ENCODE measurements at regions not wholly inside any gene's neighbourhood (a gene's known extent, or its start where the extent isn't known, plus 50 kb on each side); places are given as distances from the start of the nearest gene placed in this dataset.
"Not testable (repeated sequence)": the region's sequence is repeated elsewhere in the genome, so short reads cannot be mapped to it uniquely, and the experiment has no call there.

DNA sequence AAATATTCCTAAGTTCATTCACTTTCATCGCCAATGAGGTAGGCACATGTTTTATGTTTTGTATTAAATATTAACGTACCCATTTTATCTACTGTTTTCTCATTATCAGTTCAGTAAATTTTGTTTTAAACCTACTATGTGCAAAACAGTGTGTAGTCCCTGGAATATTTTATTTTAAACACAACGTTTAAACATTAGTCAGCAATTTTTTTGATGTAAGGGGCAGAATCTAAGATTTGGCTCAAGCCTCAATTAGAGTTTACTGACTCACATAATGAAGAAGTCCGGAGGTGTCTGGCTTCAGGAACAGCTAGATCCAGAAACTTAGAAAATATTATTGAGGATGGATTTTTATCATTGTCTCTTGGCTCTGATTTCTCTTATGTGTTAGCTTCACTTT lies 267.5 kb downstream of the C12orf75 start:
- Histone ChIP-seq H3K27me3 (ENCODE audit: control insufficient read depth, insufficient read depth, low read length) (no peaks in the 10 kb centered on the region), H3K4me3 (ENCODE audit: low read depth, low read length) (no peak overlapping the region), H3K36me3 (ENCODE audit: control insufficient read depth, insufficient read depth, low read length) (no peaks in the 10 kb centered on the region)
- TF ChIP-seq, protein P1, sequence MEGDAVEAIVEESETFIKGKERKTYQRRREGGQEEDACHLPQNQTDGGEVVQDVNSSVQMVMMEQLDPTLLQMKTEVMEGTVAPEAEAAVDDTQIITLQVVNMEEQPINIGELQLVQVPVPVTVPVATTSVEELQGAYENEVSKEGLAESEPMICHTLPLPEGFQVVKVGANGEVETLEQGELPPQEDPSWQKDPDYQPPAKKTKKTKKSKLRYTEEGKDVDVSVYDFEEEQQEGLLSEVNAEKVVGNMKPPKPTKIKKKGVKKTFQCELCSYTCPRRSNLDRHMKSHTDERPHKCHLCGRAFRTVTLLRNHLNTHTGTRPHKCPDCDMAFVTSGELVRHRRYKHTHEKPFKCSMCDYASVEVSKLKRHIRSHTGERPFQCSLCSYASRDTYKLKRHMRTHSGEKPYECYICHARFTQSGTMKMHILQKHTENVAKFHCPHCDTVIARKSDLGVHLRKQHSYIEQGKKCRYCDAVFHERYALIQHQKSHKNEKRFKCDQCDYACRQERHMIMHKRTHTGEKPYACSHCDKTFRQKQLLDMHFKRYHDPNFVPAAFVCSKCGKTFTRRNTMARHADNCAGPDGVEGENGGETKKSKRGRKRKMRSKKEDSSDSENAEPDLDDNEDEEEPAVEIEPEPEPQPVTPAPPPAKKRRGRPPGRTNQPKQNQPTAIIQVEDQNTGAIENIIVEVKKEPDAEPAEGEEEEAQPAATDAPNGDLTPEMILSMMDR (IDR thresholded peaks at IDR 0.05; ENCODE audit: insufficient read depth, low read length, poor library complexity, severe bottlenecking) = no peak
- no peak for DNase-seq (ENCODE audit: low read depth)

DNA sequence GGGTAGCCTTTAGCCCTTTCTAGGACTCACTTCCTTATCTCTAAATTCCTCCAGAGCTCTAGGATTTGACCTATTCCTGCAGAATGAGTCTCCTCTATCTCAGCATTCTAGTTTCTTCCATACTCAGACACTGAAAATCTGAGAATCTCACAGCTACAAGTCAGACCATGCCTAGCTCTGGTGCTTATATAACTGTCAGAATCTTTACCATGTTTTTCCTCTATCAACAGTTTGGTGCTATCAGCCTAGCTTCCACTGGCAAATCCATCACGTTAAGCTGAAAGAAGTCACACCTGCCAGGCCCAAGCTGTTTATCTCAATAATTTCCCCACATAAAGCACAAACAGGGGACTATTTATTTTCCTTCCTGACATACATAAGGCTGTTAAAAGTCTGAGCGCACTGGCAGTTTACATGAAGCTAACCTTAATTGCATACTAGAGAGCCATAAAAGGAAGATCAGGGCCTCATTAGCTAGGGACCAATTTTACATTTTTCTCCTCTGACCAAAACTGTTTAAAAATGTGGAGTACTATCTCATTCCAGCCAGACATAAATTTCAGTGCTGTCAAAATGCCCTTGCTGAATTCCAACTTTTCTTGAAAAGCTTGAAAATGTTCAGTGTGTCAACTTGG lies 270.5 kb downstream of the C12orf75 start:
- TF ChIP-seq, protein P1 (IDR thresholded peaks at IDR 0.05; ENCODE audit: insufficient read depth, low read length, poor library complexity, severe bottlenecking) = no peak
- Histone ChIP-seq H3K27me3 (ENCODE audit: control insufficient read depth, insufficient read depth, low read length) (no peaks in the 10 kb centered on the region), H3K36me3 (ENCODE audit: control insufficient read depth, insufficient read depth, low read length) (no peaks in the 10 kb centered on the region), H3K4me3 (ENCODE audit: low read depth, low read length) (no peak overlapping the region)
- DNase-seq (ENCODE audit: low read depth) = no peak

DNA sequence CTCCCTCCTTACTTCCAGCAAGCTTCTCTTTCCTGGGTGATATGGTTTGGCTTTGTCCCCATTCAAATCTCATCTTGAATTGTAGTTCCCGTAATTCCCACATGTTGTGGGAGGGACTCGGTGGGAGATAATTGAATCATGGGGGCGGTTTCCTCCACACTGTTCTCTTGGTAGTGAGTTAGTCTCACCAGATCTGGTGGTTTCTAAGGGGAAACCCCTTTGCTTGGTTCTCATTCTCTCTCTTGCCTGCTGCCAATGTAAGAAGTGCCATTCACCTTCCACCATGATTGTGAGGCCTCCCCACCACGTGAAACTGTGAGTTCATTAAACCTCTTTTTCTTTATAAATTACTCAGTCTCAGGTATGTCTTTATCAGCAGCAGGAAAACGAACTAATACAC lies 271.8 kb downstream of the C12orf75 start:
- not testable (repeated sequence) for H3K4me3 ChIP-seq (ENCODE audit: low read depth, low read length); DNase-seq (ENCODE audit: low read depth); H3K36me3 ChIP-seq (ENCODE audit: control insufficient read depth, insufficient read depth, low read length); H3K27me3 ChIP-seq (ENCODE audit: control insufficient read depth, insufficient read depth, low read length)

DNA sequence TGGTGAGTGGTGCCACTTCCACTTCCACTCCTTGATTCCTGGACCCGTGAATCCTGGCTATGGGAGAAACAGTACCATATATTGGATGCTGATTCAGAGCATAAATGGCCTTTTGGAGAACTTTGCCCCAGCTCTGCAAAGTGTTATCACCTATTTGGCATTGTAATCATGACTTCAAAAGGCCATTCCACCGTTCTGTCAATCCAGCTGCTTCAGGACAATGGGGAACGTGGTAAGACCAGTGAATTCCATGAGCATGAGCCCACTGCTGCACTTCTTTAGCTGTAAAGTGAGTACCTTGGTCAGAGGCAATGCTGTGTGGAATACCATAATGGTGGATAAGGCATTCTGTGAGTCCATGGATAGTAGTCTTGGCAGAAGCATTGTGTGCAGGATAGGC lies 273.8 kb downstream of the C12orf75 start:
- H3K36me3 ChIP-seq (ENCODE audit: control insufficient read depth, insufficient read depth, low read length); H3K27me3 ChIP-seq (ENCODE audit: control insufficient read depth, insufficient read depth, low read length); DNase-seq (ENCODE audit: low read depth); H3K4me3 ChIP-seq (ENCODE audit: low read depth, low read length): not testable (repeated sequence)

DNA sequence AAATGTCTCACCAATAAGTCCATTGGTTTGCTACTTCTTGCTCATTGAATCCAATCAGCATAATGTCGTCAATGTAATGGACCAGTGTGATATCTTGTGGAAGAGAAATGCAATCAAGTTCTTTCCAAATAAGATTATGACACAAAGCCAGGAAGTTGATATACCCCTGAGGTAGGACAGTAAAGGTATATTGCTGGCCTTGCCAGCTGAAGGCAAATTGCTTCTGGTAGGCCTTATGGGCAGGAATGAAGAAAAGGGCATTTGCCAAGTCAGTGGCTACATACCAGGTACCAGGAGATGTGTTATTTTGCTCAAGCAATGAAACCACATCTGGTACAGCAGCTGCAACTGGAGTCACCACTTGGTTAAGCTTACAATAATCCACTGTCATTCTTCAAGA lies 276.1 kb downstream of the C12orf75 start:
- H3K27me3 ChIP-seq (ENCODE audit: control insufficient read depth, insufficient read depth, low read length); H3K4me3 ChIP-seq (ENCODE audit: low read depth, low read length); DNase-seq (ENCODE audit: low read depth); H3K36me3 ChIP-seq (ENCODE audit: control insufficient read depth, insufficient read depth, low read length): not testable (repeated sequence)

DNA sequence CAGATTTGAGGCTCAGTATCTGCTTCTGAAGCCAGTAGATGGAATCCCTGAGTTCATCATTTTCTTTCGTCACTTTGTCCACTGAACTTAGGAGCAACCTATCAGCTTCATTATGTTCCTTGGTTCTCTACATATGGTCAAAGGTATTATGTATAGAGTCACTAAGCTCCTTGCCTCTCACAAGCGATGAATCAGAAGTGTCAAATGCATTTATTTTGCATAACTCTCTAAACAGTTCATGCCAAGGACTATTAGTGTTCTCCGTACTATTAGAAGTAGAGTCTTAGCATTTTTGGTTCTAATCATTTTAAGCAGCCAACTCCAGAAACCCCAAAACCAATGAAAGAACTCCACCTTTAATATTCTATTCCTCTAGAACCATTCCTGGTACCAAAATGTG lies 278.5 kb downstream of the C12orf75 start:
- not testable (repeated sequence) for H3K4me3 ChIP-seq (ENCODE audit: low read depth, low read length); DNase-seq (ENCODE audit: low read depth); H3K36me3 ChIP-seq (ENCODE audit: control insufficient read depth, insufficient read depth, low read length); H3K27me3 ChIP-seq (ENCODE audit: control insufficient read depth, insufficient read depth, low read length)

DNA sequence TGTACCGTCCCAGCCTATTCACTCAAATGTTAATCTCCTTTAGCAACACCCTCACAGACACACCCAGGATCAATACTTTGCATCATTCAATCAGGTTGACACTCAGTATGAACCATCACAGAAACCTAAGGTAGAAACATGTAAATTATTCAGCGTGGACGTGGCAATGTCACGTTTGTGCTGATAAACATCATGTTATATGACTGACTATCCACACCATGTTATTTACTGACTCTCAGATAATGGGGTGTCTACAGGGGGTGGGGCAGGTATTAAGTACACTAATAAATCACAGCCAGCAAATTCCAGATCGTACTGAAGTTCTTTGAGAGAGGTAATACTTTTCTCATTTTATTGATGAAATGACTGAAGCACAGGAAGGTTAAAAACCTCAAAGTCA lies 280.0 kb downstream of the C12orf75 start:
- no peak overlapping the region for H3K4me3 ChIP-seq (ENCODE audit: low read depth, low read length)
- H3K36me3 ChIP-seq (ENCODE audit: control insufficient read depth, insufficient read depth, low read length) = no peaks in the 10 kb centered on the region
- TF ChIP-seq, protein P1 (IDR thresholded peaks at IDR 0.05; ENCODE audit: insufficient read depth, low read length, poor library complexity, severe bottlenecking) = no peak
- no peak for DNase-seq (ENCODE audit: low read depth)
- no peaks in the 10 kb centered on the region for H3K27me3 ChIP-seq (ENCODE audit: control insufficient read depth, insufficient read depth, low read length)

DNA sequence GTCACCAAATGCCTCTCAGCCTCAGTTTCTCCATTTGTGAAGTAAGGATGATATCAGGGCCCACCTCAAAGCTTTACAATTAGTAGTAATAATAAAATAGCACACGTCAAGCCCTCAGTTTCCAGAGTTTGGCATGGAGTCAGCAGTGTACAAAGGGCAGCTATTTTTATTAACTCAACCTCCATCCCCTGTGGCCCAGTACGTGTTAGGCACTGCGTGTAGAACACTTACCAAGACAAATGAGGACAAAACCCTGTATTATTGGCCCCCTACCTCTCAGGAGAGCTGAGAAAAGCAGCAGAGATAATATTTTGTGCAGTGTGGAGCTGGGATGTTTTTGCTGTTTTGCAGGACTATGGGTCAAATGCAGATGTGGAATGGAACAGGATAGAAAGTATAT lies 280.8 kb downstream of the C12orf75 start:
- Histone ChIP-seq H3K36me3 (ENCODE audit: control insufficient read depth, insufficient read depth, low read length) (no peaks in the 10 kb centered on the region), H3K4me3 (ENCODE audit: low read depth, low read length) (no peak overlapping the region), H3K27me3 (ENCODE audit: control insufficient read depth, insufficient read depth, low read length) (no peaks in the 10 kb centered on the region)
- TF ChIP-seq, protein P1 (IDR thresholded peaks at IDR 0.05; ENCODE audit: insufficient read depth, low read length, poor library complexity, severe bottlenecking) = no peak
- no peak for DNase-seq (ENCODE audit: low read depth)

Measured in kidney epithelial cell (primary cell).